ENCODE measurements at regions not wholly inside any gene's neighbourhood (a gene's known extent, or its start where the extent isn't known, plus 50 kb on each side); places are given as distances from the start of the nearest gene placed in this dataset.

GRCh38 chr1:238752327-238752726 lies 634.0 kb upstream of the CHRM3 start:
- TF ChIP-seq EZH2phosphoT487 (conservative IDR thresholded peaks at IDR 0.05; ENCODE audit: low read length) (no peak), CTCF (IDR thresholded peaks at IDR 0.05; ENCODE audit: insufficient read depth, low read length, poor library complexity, severe bottlenecking) (no peak)
- H3K4me2 ChIP-seq (ENCODE audit: low read depth, low read length, poor library complexity, severe bottlenecking): no peak overlapping the region

GRCh38 chr1:238745069-238745468 lies 641.3 kb upstream of the CHRM3 start:
- Histone ChIP-seq H3K79me2 (ENCODE audit: insufficient read depth, low read length) (no peaks in the 10 kb centered on the region), H3K36me3 (ENCODE audit: low read length) (no peaks in the 10 kb centered on the region), H3K9me3 (ENCODE audit: insufficient read depth, low read length) (peaks cover 13% of the 10 kb centered on the region; the same call in 1 of the 2 replicates), H4K20me1 (ENCODE audit: low read depth, low read length) (no peaks in the 10 kb centered on the region), H3F3A (ENCODE audit: insufficient read depth) (no peaks in the 10 kb centered on the region), H3K27ac (ENCODE audit: low read depth, low read length) (no peak overlapping the region), H3K9me2 (replicated peaks; ENCODE audit: insufficient read depth, low read length) (no peaks in the 10 kb centered on the region), H3K9ac (ENCODE audit: low read length) (no peak overlapping the region), H3K27me3 (ENCODE audit: low read length) (no peaks in the 10 kb centered on the region), H3K4me3 (ENCODE audit: insufficient read depth, low read length, poor library complexity, severe bottlenecking) (no peak overlapping the region), H3K4me2 (ENCODE audit: low read depth, low read length, poor library complexity, severe bottlenecking) (no peak overlapping the region), H2AFZ (ENCODE audit: low read depth, low read length, severe bottlenecking) (no peak overlapping the region)
- TF ChIP-seq CTCF (IDR thresholded peaks at IDR 0.05; ENCODE audit: insufficient read depth, low read length, poor library complexity, severe bottlenecking): no peak
- no peak for TF ChIP-seq EZH2phosphoT487 (conservative IDR thresholded peaks at IDR 0.05; ENCODE audit: low read length)

More at GRCh38 chr1:238752327-238752726, 634.0 kb upstream of the CHRM3 start:
- Histone ChIP-seq H3F3A (ENCODE audit: insufficient read depth) (no peaks in the 10 kb centered on the region), H3K4me3 (ENCODE audit: insufficient read depth, low read length, poor library complexity, severe bottlenecking) (no peak overlapping the region), H3K27me3 (ENCODE audit: low read length) (no peaks in the 10 kb centered on the region), H3K27ac (ENCODE audit: low read depth, low read length) (no peak overlapping the region), H3K9ac (ENCODE audit: low read length) (no peak overlapping the region), H3K79me2 (ENCODE audit: insufficient read depth, low read length) (no peaks in the 10 kb centered on the region), H2AFZ (ENCODE audit: low read depth, low read length, severe bottlenecking) (no peak overlapping the region), H3K9me3 (ENCODE audit: insufficient read depth, low read length) (no peaks in the 10 kb centered on the region), H4K20me1 (ENCODE audit: low read depth, low read length) (no peaks in the 10 kb centered on the region), H3K36me3 (ENCODE audit: low read length) (no peaks in the 10 kb centered on the region), H3K9me2 (replicated peaks; ENCODE audit: insufficient read depth, low read length) (no peaks in the 10 kb centered on the region)

- Histone ChIP-seq H3K9me3 (ENCODE audit: insufficient read depth, low read length) (0 out of 2 replicates have a peak, but pooled peaks cover 3% of the 10 kb centered on the region), H3K4me2 (ENCODE audit: low read depth, low read length, poor library complexity, severe bottlenecking) (no peak overlapping the region), H3K36me3 (ENCODE audit: low read length) (no peaks in the 10 kb centered on the region), H3K9me2 (replicated peaks; ENCODE audit: insufficient read depth, low read length) (no peaks in the 10 kb centered on the region), H2AFZ (ENCODE audit: low read depth, low read length, severe bottlenecking) (no peak overlapping the region), H3K9ac (ENCODE audit: low read length) (no peak overlapping the region), H3F3A (ENCODE audit: insufficient read depth) (no peaks in the 10 kb centered on the region), H4K20me1 (ENCODE audit: low read depth, low read length) (no peaks in the 10 kb centered on the region), H3K27me3 (ENCODE audit: low read length) (no peaks in the 10 kb centered on the region), H3K4me3 (ENCODE audit: insufficient read depth, low read length, poor library complexity, severe bottlenecking) (no peak overlapping the region), H3K27ac (ENCODE audit: low read depth, low read length) (no peak overlapping the region), H3K79me2 (ENCODE audit: insufficient read depth, low read length) (no peaks in the 10 kb centered on the region)
- no peak for TF ChIP-seq EZH2phosphoT487 (conservative IDR thresholded peaks at IDR 0.05; ENCODE audit: low read length)
- no peak for TF ChIP-seq CTCF (IDR thresholded peaks at IDR 0.05; ENCODE audit: insufficient read depth, low read length, poor library complexity, severe bottlenecking)
Observed at GRCh38 chr1:238738892-238739291, 647.5 kb upstream of the CHRM3 start.
